Osteocyte (in vitro differentiated cells): ENCODE measurements at regions not wholly inside any gene's neighbourhood (a gene's known extent, or its start where the extent isn't known, plus 50 kb on each side); places are given as distances from the start of the nearest gene placed in this dataset.

Source experiments
- DNase-seq: peaks from one replicate; pipeline ENCODE4 v3.0.0; 2021; ENCODE audit warnings: mixed read lengths; ENCODE audit not compliant: unreplicated experiment; ENCODE audit errors: extremely low spot score
- H3K27ac Mint-ChIP-seq: one replicate; pipeline ENCODE4 v1.8.0; 2021; ENCODE audit warnings: mild to moderate bottlenecking, mixed read lengths; ENCODE audit not compliant: unreplicated experiment
- H3K27me3 Mint-ChIP-seq: one replicate; pipeline ENCODE4 v1.8.0; 2021; ENCODE audit warnings: mixed read lengths; ENCODE audit not compliant: unreplicated experiment
- H3K36me3 Mint-ChIP-seq: one replicate; pipeline ENCODE4 v1.8.0; 2021; ENCODE audit warnings: mixed read lengths; ENCODE audit not compliant: unreplicated experiment
- H3K4me1 Mint-ChIP-seq: one replicate; pipeline ENCODE4 v1.8.0; 2021; ENCODE audit warnings: mixed read lengths; ENCODE audit not compliant: unreplicated experiment
- H3K4me3 Mint-ChIP-seq: one replicate; pipeline ENCODE4 v1.8.0; 2021; ENCODE audit warnings: mild to moderate bottlenecking, moderate library complexity, mixed read lengths; ENCODE audit not compliant: unreplicated experiment
- H3K9me3 Mint-ChIP-seq: one replicate; pipeline ENCODE4 v1.8.0; 2021; ENCODE audit warnings: mixed read lengths; ENCODE audit not compliant: unreplicated experiment
- CTCF ChIP-seq: fragments of 200-600 bp; sonication (generic); IDR thresholded peaks from 2 replicates; pipeline ENCODE4 v1.5.0; 2021; ENCODE audit warnings: antibody characterized with exemption, mild to moderate bottlenecking, moderate library complexity

- no peaks in the 10 kb centered on the region for H3K9me3 Mint-ChIP-seq
- no peak for DNase-seq
- no peak overlapping the region for H3K27ac Mint-ChIP-seq
- no peak for TF ChIP-seq CTCF
- H3K27me3 Mint-ChIP-seq, result no peaks in the 10 kb centered on the region
- H3K36me3 Mint-ChIP-seq, result no peaks in the 10 kb centered on the region
- no peak overlapping the region for H3K4me3 Mint-ChIP-seq
- H3K4me1 Mint-ChIP-seq, result no peaks in the 10 kb centered on the region
These were observed 697.4 kb downstream of the TRAM1L1 start for GRCh38 chr4:116387937-116388474.

GRCh38 chr4:116386856-116387255, 698.5 kb downstream of the TRAM1L1 start:
- no peak for DNase-seq
- Mint-ChIP-seq H3K4me3 (no peak overlapping the region), H3K27me3 (no peaks in the 10 kb centered on the region), H3K4me1 (no peaks in the 10 kb centered on the region), H3K36me3 (no peaks in the 10 kb centered on the region), H3K9me3 (no peaks in the 10 kb centered on the region), H3K27ac (no peak overlapping the region)
- TF ChIP-seq CTCF, result no peak

GRCh38 chr4:116385583-116385982, 699.8 kb downstream of the TRAM1L1 start:
- H3K4me3 Mint-ChIP-seq, result no peak overlapping the region
- H3K27ac Mint-ChIP-seq, result no peak overlapping the region
- no peaks in the 10 kb centered on the region for H3K27me3 Mint-ChIP-seq
- TF ChIP-seq CTCF, result no peak
- no peaks in the 10 kb centered on the region for H3K9me3 Mint-ChIP-seq
- no peak for DNase-seq
- no peaks in the 10 kb centered on the region for H3K36me3 Mint-ChIP-seq
- no peaks in the 10 kb centered on the region for H3K4me1 Mint-ChIP-seq

- Mint-ChIP-seq H3K27ac (no peak overlapping the region), H3K4me1 (no peaks in the 10 kb centered on the region), H3K9me3 (peaks cover 10% of the 10 kb centered on the region), H3K36me3 (no peaks in the 10 kb centered on the region), H3K27me3 (no peaks in the 10 kb centered on the region), H3K4me3 (no peak overlapping the region)
- no peak for TF ChIP-seq CTCF
- no peak for DNase-seq
These were observed 710.6 kb downstream of the TRAM1L1 start for GRCh38 chr4:116374815-116375214.

GRCh38 chr4:116362583-116362982, 722.8 kb downstream of the TRAM1L1 start:
- DNase-seq, result no peak
- Mint-ChIP-seq H3K36me3 (no peaks in the 10 kb centered on the region), H3K4me1 (no peaks in the 10 kb centered on the region), H3K27ac (no peak overlapping the region), H3K27me3 (no peaks in the 10 kb centered on the region), H3K4me3 (no peak overlapping the region), H3K9me3 (no peaks in the 10 kb centered on the region)
- no peak for TF ChIP-seq CTCF
